GM06990 (cell line): ENCODE measurements at regions not wholly inside any gene's neighbourhood (a gene's known extent, or its start where the extent isn't known, plus 50 kb on each side); places are given as distances from the start of the nearest gene placed in this dataset.
"Not testable (repeated sequence)": the region's sequence is repeated elsewhere in the genome, so short reads cannot be mapped to it uniquely, and the experiment has no call there.

Experiments used
- DNase-seq: peaks from one replicate; pipeline ENCODE4 v3.0.0-alpha.2; 2011; ENCODE audit not compliant: insufficient read length; ENCODE audit errors: extremely low read depth
- H3K27me3 ChIP-seq: replicated peaks from 2 replicates; pipeline ENCODE4 v1.6.0; 2011; ENCODE audit warnings: low read length; ENCODE audit not compliant: control insufficient read depth, insufficient read depth
- H3K36me3 ChIP-seq: 2 replicates; pipeline ENCODE4 v1.5.1; 2011; ENCODE audit warnings: low read length; ENCODE audit not compliant: control insufficient read depth, insufficient read depth
- H3K4me3 ChIP-seq: replicated peaks from 2 replicates; pipeline ENCODE4 v1.5.1; 2011; ENCODE audit warnings: low read depth, mild to moderate bottlenecking, control low read depth, low read length
- TF ChIP-seq, protein P1 (sequence below): IDR thresholded peaks from 2 replicates; pipeline ENCODE4 v1.5.1; 2011; ENCODE audit warnings: low read length, control low read depth, mild to moderate bottlenecking, inconsistent platforms; ENCODE audit not compliant: insufficient read depth, poor library complexity, severe bottlenecking

DNA sequence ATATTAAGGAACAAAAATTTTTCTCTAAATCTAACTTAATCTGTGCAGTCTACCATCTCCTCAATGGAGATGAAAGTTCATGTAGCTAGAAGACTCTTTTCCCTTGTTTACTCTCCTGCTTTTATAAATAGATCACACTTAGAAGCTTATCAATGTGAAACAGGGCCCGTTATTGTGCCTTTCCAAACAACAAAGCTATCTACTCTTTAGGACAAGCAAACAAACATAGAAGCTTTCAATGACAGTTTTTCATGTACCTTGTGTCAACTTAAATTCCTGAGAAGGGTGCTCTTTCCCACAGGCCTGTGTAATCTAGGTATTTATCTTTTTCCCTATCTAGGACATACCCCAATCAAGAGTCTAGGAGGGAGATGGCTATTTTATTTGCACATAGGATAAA is 247.8 kb upstream of the CWC22 start:
- Histone ChIP-seq H3K36me3 (no peaks in the 10 kb centered on the region), H3K27me3 (no peaks in the 10 kb centered on the region), H3K4me3 (no peak overlapping the region)
- no peak for DNase-seq
- TF ChIP-seq, protein P1, sequence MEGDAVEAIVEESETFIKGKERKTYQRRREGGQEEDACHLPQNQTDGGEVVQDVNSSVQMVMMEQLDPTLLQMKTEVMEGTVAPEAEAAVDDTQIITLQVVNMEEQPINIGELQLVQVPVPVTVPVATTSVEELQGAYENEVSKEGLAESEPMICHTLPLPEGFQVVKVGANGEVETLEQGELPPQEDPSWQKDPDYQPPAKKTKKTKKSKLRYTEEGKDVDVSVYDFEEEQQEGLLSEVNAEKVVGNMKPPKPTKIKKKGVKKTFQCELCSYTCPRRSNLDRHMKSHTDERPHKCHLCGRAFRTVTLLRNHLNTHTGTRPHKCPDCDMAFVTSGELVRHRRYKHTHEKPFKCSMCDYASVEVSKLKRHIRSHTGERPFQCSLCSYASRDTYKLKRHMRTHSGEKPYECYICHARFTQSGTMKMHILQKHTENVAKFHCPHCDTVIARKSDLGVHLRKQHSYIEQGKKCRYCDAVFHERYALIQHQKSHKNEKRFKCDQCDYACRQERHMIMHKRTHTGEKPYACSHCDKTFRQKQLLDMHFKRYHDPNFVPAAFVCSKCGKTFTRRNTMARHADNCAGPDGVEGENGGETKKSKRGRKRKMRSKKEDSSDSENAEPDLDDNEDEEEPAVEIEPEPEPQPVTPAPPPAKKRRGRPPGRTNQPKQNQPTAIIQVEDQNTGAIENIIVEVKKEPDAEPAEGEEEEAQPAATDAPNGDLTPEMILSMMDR, result no peak

DNA sequence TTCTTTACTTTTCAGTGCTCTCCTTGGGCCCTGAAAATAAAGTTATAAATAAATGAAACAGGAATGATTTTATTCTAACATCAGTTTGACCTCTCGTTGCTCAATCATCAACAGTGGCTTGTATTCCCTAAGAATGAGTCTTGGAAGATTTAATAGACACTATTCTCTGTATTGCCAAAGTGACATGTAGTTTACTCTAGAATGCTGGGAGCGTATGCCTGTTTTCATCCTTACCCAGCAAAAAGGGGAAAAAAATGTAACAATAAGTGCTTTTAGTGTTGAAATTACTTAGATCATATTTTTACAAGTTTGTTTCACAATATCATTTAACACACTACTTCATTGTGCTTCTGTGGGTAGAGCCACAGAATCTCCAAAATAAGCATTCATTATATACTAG is 240.6 kb upstream of the CWC22 start:
- no peak overlapping the region for H3K4me3 ChIP-seq
- H3K36me3 ChIP-seq, result no peaks in the 10 kb centered on the region
- TF ChIP-seq, protein P1, result no peak
- no peaks in the 10 kb centered on the region; the same call in 1 of the 2 replicates for H3K27me3 ChIP-seq
- DNase-seq, result no peak

DNA sequence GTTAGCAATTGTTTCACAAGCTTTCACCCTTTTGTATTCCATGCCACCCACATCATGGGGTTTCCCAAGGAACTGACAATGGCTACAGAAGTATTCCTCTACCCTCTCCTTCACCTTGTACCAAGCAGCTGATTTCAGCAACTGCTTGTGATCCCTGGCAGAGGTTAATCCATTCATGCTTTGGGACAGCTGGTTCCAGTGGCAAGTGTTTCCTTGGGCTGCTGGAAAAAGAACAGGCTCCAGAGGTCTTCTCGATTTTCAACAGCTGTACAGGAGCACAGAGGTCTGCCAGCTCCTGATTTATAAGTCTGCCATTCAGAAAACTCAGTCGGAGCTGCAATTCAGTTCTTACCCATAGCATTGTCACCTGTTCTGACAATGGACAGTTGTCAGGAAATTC is 239.2 kb upstream of the CWC22 start:
- no peaks in the 10 kb centered on the region for H3K36me3 ChIP-seq
- DNase-seq, result no peak

DNA sequence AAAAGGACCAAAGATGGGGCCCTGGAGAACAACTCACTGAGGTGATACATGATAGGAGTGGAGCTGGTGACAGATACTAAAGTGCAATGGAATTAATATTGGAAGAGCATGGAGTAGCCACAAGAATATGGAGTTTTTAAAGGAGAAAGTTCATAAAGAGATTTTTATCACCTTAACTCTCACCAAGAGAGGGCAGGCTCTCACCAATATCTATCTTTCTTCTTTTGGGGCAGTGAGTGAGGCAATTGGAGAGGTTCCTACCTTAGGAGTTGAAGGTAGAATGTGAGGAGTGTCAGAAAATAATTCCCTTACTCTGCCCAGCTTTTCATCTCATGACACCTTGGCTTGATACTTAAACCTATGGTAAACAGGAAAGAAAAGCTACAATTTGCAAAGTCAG is 233.7 kb upstream of the CWC22 start:
- no peak overlapping the region for H3K4me3 ChIP-seq
- TF ChIP-seq, protein P1, result peak; percentile 9

More for the DNA sequence above, 239.2 kb upstream of the CWC22 start:
- no peak overlapping the region for H3K4me3 ChIP-seq
- H3K27me3 ChIP-seq, result no peaks in the 10 kb centered on the region; the same call in 1 of the 2 replicates
- TF ChIP-seq, protein P1, result no peak

DNA sequence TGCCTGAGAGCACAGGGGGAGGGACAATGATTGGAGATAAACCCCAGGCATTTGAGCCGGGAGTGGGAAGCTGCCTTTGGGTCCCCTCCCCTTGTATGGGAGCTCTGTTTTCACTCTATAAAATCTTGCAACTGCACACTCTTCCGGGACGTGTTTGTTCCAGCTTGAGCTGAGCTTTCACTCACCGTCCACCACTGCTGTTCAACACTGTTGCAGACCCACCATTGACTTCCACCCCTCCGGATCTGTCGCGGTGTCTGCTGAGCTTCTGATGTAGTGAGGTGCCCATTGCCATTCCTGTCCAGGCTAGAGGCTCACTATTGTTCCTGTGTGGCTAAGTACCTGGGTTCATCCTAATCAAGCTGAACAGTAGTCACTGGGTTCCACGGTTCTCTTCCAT is 231.6 kb upstream of the CWC22 start:
- no peak for DNase-seq
- Histone ChIP-seq H3K4me3 (no peak overlapping the region), H3K27me3 (no peaks in the 10 kb centered on the region), H3K36me3 (no peaks in the 10 kb centered on the region)
- TF ChIP-seq, protein P1, result no peak

More for the DNA sequence above, 233.7 kb upstream of the CWC22 start:
- H3K27me3 ChIP-seq, result no peaks in the 10 kb centered on the region
- DNase-seq, result no peak
- H3K36me3 ChIP-seq, result no peaks in the 10 kb centered on the region

DNA sequence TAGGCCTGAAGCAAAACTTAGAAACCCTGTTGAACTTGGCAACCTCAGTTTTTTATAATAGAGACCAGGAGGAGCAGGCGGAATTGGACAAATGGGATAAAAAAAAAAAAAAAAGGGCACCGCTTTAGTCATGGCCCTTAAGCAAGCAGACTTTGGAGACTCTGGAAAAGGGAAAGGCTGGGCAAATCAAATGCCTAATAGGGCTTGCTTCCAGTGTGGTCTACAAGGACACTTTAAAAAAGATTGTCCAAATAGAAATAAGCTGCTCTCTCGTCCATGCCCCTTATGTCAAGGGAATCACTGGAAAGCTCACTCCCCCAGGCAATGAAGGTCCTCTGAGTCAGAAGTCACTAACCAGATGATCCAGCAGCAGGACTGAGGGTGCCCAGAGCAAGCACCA is 229.0 kb upstream of the CWC22 start:
- not testable (repeated sequence) for H3K27me3 ChIP-seq, H3K4me3 ChIP-seq, H3K36me3 ChIP-seq, DNase-seq

DNA sequence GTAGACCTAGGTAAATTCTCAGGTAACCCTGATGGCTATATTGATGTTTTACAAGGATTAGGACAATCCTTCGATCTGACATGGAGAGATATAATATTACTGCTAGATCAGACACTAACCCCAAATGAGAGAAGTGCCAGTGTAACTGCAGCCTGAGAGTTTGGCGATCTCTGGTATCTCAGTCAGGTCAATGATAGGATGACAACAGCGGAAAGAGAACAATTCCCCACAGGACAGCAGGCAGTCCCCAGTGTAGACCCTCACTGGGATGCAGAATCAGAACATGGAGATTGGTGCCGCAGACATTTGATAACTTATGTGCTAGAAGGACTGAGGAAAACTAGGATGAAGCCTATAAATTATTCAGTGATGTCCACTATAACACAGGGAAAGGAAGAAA is 228.4 kb upstream of the CWC22 start:
- not testable (repeated sequence) for H3K36me3 ChIP-seq, DNase-seq, H3K4me3 ChIP-seq, H3K27me3 ChIP-seq

DNA sequence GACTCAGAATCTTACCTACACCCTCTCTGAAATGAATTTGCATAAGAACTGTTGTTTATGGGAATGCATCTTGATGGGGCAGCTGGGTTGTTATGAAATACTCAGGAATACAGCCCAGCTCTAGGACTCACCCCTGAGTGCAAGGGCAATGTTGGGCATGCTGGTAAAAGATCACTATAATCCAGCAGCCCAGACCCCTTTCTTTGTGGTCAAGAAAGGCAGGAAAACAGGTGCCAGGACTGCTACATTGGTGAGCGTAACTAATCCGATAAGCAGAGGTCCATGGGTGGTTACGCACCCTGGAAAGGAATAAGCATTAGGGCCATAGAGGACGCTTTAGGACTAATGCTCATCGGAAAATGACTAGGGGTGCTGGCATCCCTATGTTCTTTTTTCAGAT is 227.9 kb upstream of the CWC22 start:
- H3K4me3 ChIP-seq, H3K27me3 ChIP-seq, DNase-seq, H3K36me3 ChIP-seq: not testable (repeated sequence)
